HEK293T (cell line): ENCODE measurements at regions not wholly inside any gene's neighbourhood (a gene's known extent, or its start where the extent isn't known, plus 50 kb on each side); places are given as distances from the start of the nearest gene placed in this dataset.

Source experiments
- ARNT ChIP-seq: fragments of 450-650 bp; IDR thresholded peaks from 2 replicates; pipeline ENCODE4 v1.6.1; 2017; ENCODE audit warnings: mild to moderate bottlenecking
- HDGF ChIP-seq: fragments of 450-650 bp; IDR thresholded peaks from 2 replicates; pipeline ENCODE4 v1.6.1; 2017; ENCODE audit warnings: antibody characterized with exemption, borderline replicate concordance
- L3MBTL2 ChIP-seq: fragments of 450-650 bp; conservative IDR thresholded peaks from 2 replicates; pipeline ENCODE4 v1.6.1; 2016; ENCODE audit warnings: mild to moderate bottlenecking
- NFRKB ChIP-seq: fragments of 450-650 bp; IDR thresholded peaks from 2 replicates; pipeline ENCODE4 v1.6.1; 2016; ENCODE audit warnings: mild to moderate bottlenecking, moderate library complexity
- SUZ12 ChIP-seq: fragments of 450-650 bp; IDR thresholded peaks from 2 replicates; pipeline ENCODE4 v1.6.1; 2016; ENCODE audit warnings: mild to moderate bottlenecking
- ZNF384 ChIP-seq: fragments of 450-650 bp; IDR thresholded peaks from 2 replicates; pipeline ENCODE4 v1.6.1; 2016

- no peak for TF ChIP-seq ZNF384
- no peak for TF ChIP-seq SUZ12
- no peak for TF ChIP-seq L3MBTL2
- TF ChIP-seq HDGF: no peak
- no peak for TF ChIP-seq NFRKB
- TF ChIP-seq ARNT: no peak
These were observed 383.4 kb downstream of the BRINP1 start for GRCh38 chr9:118985851-118986250.
